ENCODE measurements at regions not wholly inside any gene's neighbourhood (a gene's known extent, or its start where the extent isn't known, plus 50 kb on each side); places are given as distances from the start of the nearest gene placed in this dataset.
"Not testable (repeated sequence)": the region's sequence is repeated elsewhere in the genome, so short reads cannot be mapped to it uniquely, and the experiment has no call there.

DNA sequence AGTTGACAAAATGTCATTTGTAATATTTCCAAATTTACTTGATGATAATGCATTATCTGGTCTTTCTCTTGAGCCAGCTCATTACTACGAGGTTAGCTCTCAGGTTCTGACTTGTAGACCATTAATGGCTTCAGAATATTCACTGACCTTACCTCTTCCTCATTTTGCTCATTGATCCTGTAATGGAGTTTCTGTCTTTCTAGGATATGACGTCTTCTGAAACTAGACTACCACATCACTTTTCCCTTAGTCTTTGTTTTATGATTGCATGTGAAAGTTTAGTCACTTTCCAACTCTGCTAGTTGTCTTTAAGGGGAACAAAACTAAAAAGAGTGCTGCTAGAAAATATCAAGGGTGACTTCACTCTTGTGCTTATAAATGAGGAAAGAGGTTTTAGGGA, 697.6 kb downstream of the JRKL start:
- H3K9ac ChIP-seq (ENCODE audit: low read length), result no peak overlapping the region
- H3K4me1 ChIP-seq (ENCODE audit: control insufficient read depth in 2 of 2, insufficient read depth in 2 of 2, low read length in 2 of 2), result no peaks in the 10 kb centered on the region
- intact Hi-C loops (cut with micrococcal nuclease), result no loop called here

DNA sequence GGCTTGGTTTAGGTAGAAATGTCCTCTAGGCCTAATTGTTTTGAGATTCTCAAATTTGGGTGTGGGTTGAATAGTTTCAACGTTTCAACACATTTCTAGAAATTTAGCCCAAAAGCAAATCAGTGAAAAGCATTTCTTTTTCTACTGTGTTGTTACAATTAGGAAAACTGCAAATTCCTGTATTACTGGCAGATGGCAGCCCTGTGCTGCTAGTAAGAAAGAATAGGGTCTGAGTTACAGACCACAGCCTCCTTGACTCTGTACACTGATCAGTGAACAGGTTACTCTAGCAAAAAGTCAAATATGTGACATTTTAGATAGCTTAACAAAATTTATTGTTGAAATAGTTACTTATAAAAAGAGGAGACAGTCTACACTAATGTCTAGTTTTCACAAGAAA, 703.0 kb downstream of the JRKL start:
- no peak for ATAC-seq (ENCODE audit: low read depth)
- Histone ChIP-seq H3K36me3 (replicated peaks in 1 of 2; ENCODE audit: control extremely low read depth in 1 of 2, control insufficient read depth in 1 of 2, extremely low read depth in 1 of 2, insufficient read depth in 2 of 2, low read length in 1 of 2) (no peaks in the 10 kb centered on the region), H4K20me1 (ENCODE audit: control insufficient read depth, insufficient read depth, low read length, poor library complexity, severe bottlenecking) (no peaks in the 10 kb centered on the region), H3K9ac (ENCODE audit: low read length) (no peak overlapping the region), H3K27me3 (replicated peaks in 1 of 4; ENCODE audit: control extremely low read depth in 1 of 4, control insufficient read depth in 3 of 4, insufficient read depth in 4 of 4, low read length in 3 of 4) (no peaks in the 10 kb centered on the region), H2AFZ (ENCODE audit: insufficient read depth, low read depth, low read length, poor library complexity, severe bottlenecking) (no peak overlapping the region), H3K4me2 (replicated peaks; ENCODE audit: low read depth, low read length, poor library complexity, severe bottlenecking) (no peak overlapping the region), H3K27ac (ENCODE audit: low read length in 2 of 2) (no peak overlapping the region), H3K79me2 (ENCODE audit: control insufficient read depth, insufficient read depth, low read length) (no peaks in the 10 kb centered on the region), H3K4me3 (ENCODE audit: control extremely low read depth in 1 of 5, extremely low read depth in 1 of 5, insufficient read depth in 1 of 5, low read depth in 2 of 5, low read length in 4 of 5) (no peak overlapping the region), H3K9me3 (ENCODE audit: control extremely low read depth in 1 of 3, control insufficient read depth in 2 of 3, insufficient read depth in 1 of 3, low read length in 2 of 3) (peaks cover 0 to 5% (median 0%) of the 10 kb centered on the region in 3 donors), H3K4me1 (ENCODE audit: control insufficient read depth in 2 of 2, insufficient read depth in 2 of 2, low read length in 2 of 2) (no peaks in the 10 kb centered on the region)
- Mint-ChIP-seq H3K4me3 (no peak overlapping the region), H3K4me1 (no peaks in the 10 kb centered on the region), H3K27me3 (no peaks in the 10 kb centered on the region), H3K9me3 (ENCODE audit: insufficient read depth) (no peaks in the 10 kb centered on the region), H3K27ac (no peak overlapping the region)
- WGBS (ENCODE audit: insufficient coverage), result no CpG with 5 or more reads among the region's 1 CpG
- intact Hi-C loops (cut with micrococcal nuclease), result loop anchor here (1.0 kb wide), 1 partner anchor 25 kb away; no protein-coding TSS in a partner anchor
- no peak for TF ChIP-seq EZH2 (IDR thresholded peaks at IDR 0.05; ENCODE audit: borderline replicate concordance, insufficient read depth, low read depth, low read length, poor library complexity, severe bottlenecking)
- TF ChIP-seq, protein P1, sequence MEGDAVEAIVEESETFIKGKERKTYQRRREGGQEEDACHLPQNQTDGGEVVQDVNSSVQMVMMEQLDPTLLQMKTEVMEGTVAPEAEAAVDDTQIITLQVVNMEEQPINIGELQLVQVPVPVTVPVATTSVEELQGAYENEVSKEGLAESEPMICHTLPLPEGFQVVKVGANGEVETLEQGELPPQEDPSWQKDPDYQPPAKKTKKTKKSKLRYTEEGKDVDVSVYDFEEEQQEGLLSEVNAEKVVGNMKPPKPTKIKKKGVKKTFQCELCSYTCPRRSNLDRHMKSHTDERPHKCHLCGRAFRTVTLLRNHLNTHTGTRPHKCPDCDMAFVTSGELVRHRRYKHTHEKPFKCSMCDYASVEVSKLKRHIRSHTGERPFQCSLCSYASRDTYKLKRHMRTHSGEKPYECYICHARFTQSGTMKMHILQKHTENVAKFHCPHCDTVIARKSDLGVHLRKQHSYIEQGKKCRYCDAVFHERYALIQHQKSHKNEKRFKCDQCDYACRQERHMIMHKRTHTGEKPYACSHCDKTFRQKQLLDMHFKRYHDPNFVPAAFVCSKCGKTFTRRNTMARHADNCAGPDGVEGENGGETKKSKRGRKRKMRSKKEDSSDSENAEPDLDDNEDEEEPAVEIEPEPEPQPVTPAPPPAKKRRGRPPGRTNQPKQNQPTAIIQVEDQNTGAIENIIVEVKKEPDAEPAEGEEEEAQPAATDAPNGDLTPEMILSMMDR (IDR thresholded peaks at IDR 0.05), result no peak
- no peak for DNase-seq
- ChIA-PET CTCF (no interaction called here), POLR2A (no interaction called here)

More for the DNA sequence above, 697.6 kb downstream of the JRKL start:
- Histone ChIP-seq H3K27me3 (replicated peaks in 1 of 4; ENCODE audit: control extremely low read depth in 1 of 4, control insufficient read depth in 3 of 4, insufficient read depth in 4 of 4, low read length in 3 of 4) (no peaks in the 10 kb centered on the region), H3K36me3 (replicated peaks in 1 of 2; ENCODE audit: control extremely low read depth in 1 of 2, control insufficient read depth in 1 of 2, extremely low read depth in 1 of 2, insufficient read depth in 2 of 2, low read length in 1 of 2) (no peaks in the 10 kb centered on the region), H2AFZ (ENCODE audit: insufficient read depth, low read depth, low read length, poor library complexity, severe bottlenecking) (no peak overlapping the region), H3K79me2 (ENCODE audit: control insufficient read depth, insufficient read depth, low read length) (no peaks in the 10 kb centered on the region), H3K9me3 (ENCODE audit: control extremely low read depth in 1 of 3, control insufficient read depth in 2 of 3, insufficient read depth in 1 of 3, low read length in 2 of 3) (no peaks in the 10 kb centered on the region), H4K20me1 (ENCODE audit: control insufficient read depth, insufficient read depth, low read length, poor library complexity, severe bottlenecking) (no peaks in the 10 kb centered on the region), H3K4me2 (replicated peaks; ENCODE audit: low read depth, low read length, poor library complexity, severe bottlenecking) (no peak overlapping the region), H3K27ac (ENCODE audit: low read length in 2 of 2) (no peak overlapping the region), H3K4me3 (ENCODE audit: control extremely low read depth in 1 of 5, extremely low read depth in 1 of 5, insufficient read depth in 1 of 5, low read depth in 2 of 5, low read length in 4 of 5) (no peak overlapping the region)
- CTCF ChIA-PET, result no interaction called here
- Mint-ChIP-seq H3K9me3 (ENCODE audit: insufficient read depth) (no peaks in the 10 kb centered on the region), H3K4me1 (no peaks in the 10 kb centered on the region), H3K4me3 (no peak overlapping the region), H3K27me3 (no peaks in the 10 kb centered on the region), H3K27ac (no peak overlapping the region)
- ATAC-seq (ENCODE audit: low read depth) (no peak), DNase-seq (no peak)
- no CpG with 5 or more reads among the region's 2 CpGs for WGBS (ENCODE audit: insufficient coverage)
- POLR2A ChIA-PET, result no interaction called here
- no peak for TF ChIP-seq EZH2 (IDR thresholded peaks at IDR 0.05; ENCODE audit: borderline replicate concordance, insufficient read depth, low read depth, low read length, poor library complexity, severe bottlenecking)
- TF ChIP-seq, protein P1 (IDR thresholded peaks at IDR 0.05), result no peak

DNA sequence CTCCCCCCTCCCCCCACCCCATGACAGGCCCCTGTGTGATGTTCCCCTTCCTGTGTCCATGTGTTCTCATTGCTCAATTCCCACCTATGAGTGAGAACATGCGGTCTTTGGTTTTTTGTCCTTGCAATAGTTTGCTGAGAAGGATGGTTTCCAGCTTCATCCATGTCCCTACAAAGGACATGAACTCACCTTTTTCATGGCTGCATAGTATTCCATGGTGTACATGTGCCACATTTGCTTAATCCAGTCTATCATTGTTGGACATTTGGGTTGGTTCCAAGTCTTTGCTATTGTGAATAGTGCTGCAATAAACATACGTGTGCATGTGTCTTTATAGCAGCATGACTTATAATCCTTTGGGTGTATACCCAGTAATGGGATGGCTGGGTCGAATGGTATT, 712.4 kb downstream of the JRKL start:
- H3K36me3 ChIP-seq (replicated peaks in 1 of 2; ENCODE audit: control extremely low read depth in 1 of 2, control insufficient read depth in 1 of 2, extremely low read depth in 1 of 2, insufficient read depth in 2 of 2, low read length in 1 of 2); H3K9ac ChIP-seq (ENCODE audit: low read length); H3K4me1 Mint-ChIP-seq; H3K4me3 Mint-ChIP-seq; H2AFZ ChIP-seq (ENCODE audit: insufficient read depth, low read depth, low read length, poor library complexity, severe bottlenecking); ATAC-seq (ENCODE audit: low read depth); H3K27me3 Mint-ChIP-seq; H3K27ac Mint-ChIP-seq; CTCF ChIA-PET; H3K27me3 ChIP-seq (replicated peaks in 1 of 4; ENCODE audit: control extremely low read depth in 1 of 4, control insufficient read depth in 3 of 4, insufficient read depth in 4 of 4, low read length in 3 of 4); POLR2A ChIA-PET; H3K4me3 ChIP-seq (ENCODE audit: control extremely low read depth in 1 of 5, extremely low read depth in 1 of 5, insufficient read depth in 1 of 5, low read depth in 2 of 5, low read length in 4 of 5); H4K20me1 ChIP-seq (ENCODE audit: control insufficient read depth, insufficient read depth, low read length, poor library complexity, severe bottlenecking); intact Hi-C loops (cut with micrococcal nuclease); H3K27ac ChIP-seq (ENCODE audit: low read length in 2 of 2); H3K9me3 Mint-ChIP-seq (ENCODE audit: insufficient read depth); H3K4me1 ChIP-seq (ENCODE audit: control insufficient read depth in 2 of 2, insufficient read depth in 2 of 2, low read length in 2 of 2); DNase-seq; H3K4me2 ChIP-seq (replicated peaks; ENCODE audit: low read depth, low read length, poor library complexity, severe bottlenecking); H3K79me2 ChIP-seq (ENCODE audit: control insufficient read depth, insufficient read depth, low read length): not testable (repeated sequence)
- H3K9me3 ChIP-seq (ENCODE audit: control extremely low read depth in 1 of 3, control insufficient read depth in 2 of 3, insufficient read depth in 1 of 3, low read length in 2 of 3), result peaks cover 0 to 11% (median 0%) of the 10 kb centered on the region in 3 donors
- whole genome bisulfite sequencing (ENCODE audit: insufficient coverage), result no CpG with 5 or more reads among the region's 3 CpGs
